Endothelial cell of umbilical vein (primary cell): ENCODE measurements at regions not wholly inside any gene's neighbourhood (a gene's known extent, or its start where the extent isn't known, plus 50 kb on each side); places are given as distances from the start of the nearest gene placed in this dataset.

ENCODE experiments used
- BruUV-seq: library from RNA; stranded (reverse); fragments of 400-500 nt; replicated peaks from 2 replicates; lab custom pipeline; 2021; lab: Mats Ljungman, UMichigan
- CTCF ChIA-PET: fragments of 300-600, 350-600 bp; sonication (Branson Sonifier 250); formaldehyde crosslinking; loops from one replicate; lab custom pipeline; 2021; ENCODE audit warnings: antibody characterized with exemption, inconsistent platforms; lab: Charles Lee
- POLR2A ChIA-PET: fragments of 300-600, 350-600 bp; sonication (Branson Sonifier 250); formaldehyde crosslinking; loops from one replicate; lab custom pipeline; 2021; ENCODE audit warnings: antibody characterized with exemption, inconsistent platforms; lab: Charles Lee
- DNase-seq: peaks from one replicate; pipeline ENCODE4 v3.0.0-alpha.2; 2011; ENCODE audit warnings: low read depth, low spot score
- FAIRE-seq: peaks from 2 replicates; lab custom pipeline; 2011; peaks lifted over from hg19 to GRCh38; lab: Jason Lieb, UNC
- H2AFZ ChIP-seq: 2 replicates; pipeline ENCODE4 v1.6.0; 2012; ENCODE audit warnings: low read depth, low read length, control low read depth, inconsistent platforms
- H3K27ac ChIP-seq: 2 replicates; pipeline ENCODE4 v1.5.1; 2011; ENCODE audit warnings: low read depth, mild to moderate bottlenecking, control low read depth, low read length, moderate library complexity; ENCODE audit not compliant: insufficient read depth
- H3K27me3 ChIP-seq, 2 experiments: 2 replicates each; pipeline versions ENCODE4 v1.6.0 to v1.6.1; 2011; ENCODE audit warnings: low read length in 2 of 2, mixed read lengths in 1 of 2; ENCODE audit not compliant: control insufficient read depth in 2 of 2, insufficient read depth in 2 of 2
- H3K36me3 ChIP-seq, 2 experiments: 2 replicates in 1 of 2; 3 replicates in 1 of 2; pipeline ENCODE4 v1.5.1; 2011; ENCODE audit warnings: low read length in 2 of 2, mild to moderate bottlenecking in 1 of 2, moderate library complexity in 1 of 2; ENCODE audit not compliant: control insufficient read depth in 2 of 2, insufficient read depth in 2 of 2; ENCODE audit errors: extremely low read depth in 1 of 2
- H3K4me1 ChIP-seq: 3 replicates; pipeline ENCODE4 v1.5.1; 2011; ENCODE audit warnings: mild to moderate bottlenecking, low read length; ENCODE audit not compliant: control insufficient read depth, insufficient read depth; ENCODE audit errors: extremely low read depth
- H3K4me2 ChIP-seq: 2 replicates; pipeline ENCODE4 v1.6.1; 2011; ENCODE audit warnings: low read length, control low read depth, mixed read lengths; ENCODE audit not compliant: insufficient read depth
- H3K4me3 ChIP-seq, 3 experiments: fragments of 200-600 bp in 1 of 3; sonication (generic), shearing (Covaris generic) in 1 of 3; replicated peaks in 1 of 3; 2 replicates each; pipeline ENCODE4 v1.5.1; 2011 to 2016; ENCODE audit warnings: control low read depth in 3 of 3, low read length in 3 of 3, mild to moderate bottlenecking in 2 of 3, inconsistent platforms in 1 of 3, low read depth in 1 of 3, moderate library complexity in 1 of 3; ENCODE audit not compliant: insufficient read depth in 1 of 3
- H3K79me2 ChIP-seq: 2 replicates; pipeline ENCODE4 v1.6.0; 2012; ENCODE audit warnings: low read length, inconsistent platforms; ENCODE audit not compliant: control insufficient read depth, insufficient read depth
- H3K9ac ChIP-seq: replicated peaks from 2 replicates; pipeline ENCODE3; 2011; ENCODE audit warnings: low read length, control low read depth; ENCODE audit not compliant: insufficient read depth; ENCODE audit errors: extremely low read depth
- H3K9me1 ChIP-seq: replicated peaks from 3 replicates; pipeline ENCODE4 v1.6.0; 2011; ENCODE audit warnings: mild to moderate bottlenecking, low read length; ENCODE audit not compliant: control insufficient read depth, insufficient read depth; ENCODE audit errors: extremely low read depth
- H3K9me3 ChIP-seq: replicated peaks from 2 replicates; pipeline ENCODE4 v1.5.1; 2012; ENCODE audit warnings: low read length, inconsistent platforms; ENCODE audit not compliant: control insufficient read depth, insufficient read depth
- H4K20me1 ChIP-seq: replicated peaks from 2 replicates; pipeline ENCODE3; 2011; ENCODE audit warnings: mild to moderate bottlenecking, low read length; ENCODE audit not compliant: control insufficient read depth, insufficient read depth; ENCODE audit errors: extremely low read depth
- CTCF ChIP-seq, 2 donors: IDR thresholded peaks; 1 replicate in 1 of 2; 2 replicates in 1 of 2; pipeline ENCODE4 v1.5.1; 2011; ENCODE audit warnings: low read length in 2 of 2, mild to moderate bottlenecking in 2 of 2, moderate library complexity in 2 of 2, control low read depth in 1 of 2, inconsistent platforms in 1 of 2, low read depth in 1 of 2; ENCODE audit not compliant: insufficient read depth in 1 of 2; ENCODE audit errors: extremely low read depth in 1 of 2
- EZH2 ChIP-seq: IDR thresholded peaks from 2 replicates; pipeline ENCODE4 v1.6.1; 2012; ENCODE audit warnings: borderline replicate concordance, low read depth, mild to moderate bottlenecking, moderate library complexity, low read length, inconsistent platforms; ENCODE audit not compliant: severe bottlenecking
- FOS ChIP-seq: IDR thresholded peaks from 2 replicates; pipeline ENCODE4 v1.6.1; 2011; ENCODE audit warnings: mild to moderate bottlenecking, low read length, moderate library complexity, borderline replicate concordance; ENCODE audit not compliant: insufficient read depth
- GATA2 ChIP-seq: IDR thresholded peaks from 2 replicates; pipeline ENCODE4 v1.7.0; 2011; ENCODE audit warnings: low read depth, mild to moderate bottlenecking, moderate library complexity, mixed read lengths, low read length; ENCODE audit not compliant: insufficient read length, insufficient read depth
- JUN ChIP-seq: IDR thresholded peaks from 2 replicates; pipeline ENCODE4 v1.6.1; 2011; ENCODE audit warnings: borderline replicate concordance, low read depth; ENCODE audit not compliant: insufficient read length, insufficient read depth
- MAX ChIP-seq: IDR thresholded peaks from 2 replicates; pipeline ENCODE4 v1.6.1; 2011; ENCODE audit not compliant: insufficient read depth, insufficient read length
- MYC ChIP-seq: IDR thresholded peaks from one replicate; pipeline ENCODE4 v1.6.1; 2011; ENCODE audit warnings: mild to moderate bottlenecking, low read depth, low read length
- POLR2A ChIP-seq: IDR thresholded peaks from 2 replicates; pipeline ENCODE4 v1.6.1; 2012; ENCODE audit warnings: low read depth, mild to moderate bottlenecking, control low read depth, low read length
- POLR2AphosphoS5 ChIP-seq: IDR thresholded peaks from 2 replicates; pipeline ENCODE4 v1.6.1; 2012; ENCODE audit warnings: low read depth, mild to moderate bottlenecking, control low read depth, low read length, moderate library complexity; ENCODE audit not compliant: insufficient read depth
- dilution Hi-C: fragments of 300-500 bp; cut with MboI; formaldehyde crosslinking; loops from one replicate; pipeline ENCODE4 v1.15.0; 2019; ENCODE audit warnings: low sequenced_read_pairs; ENCODE audit not compliant: extremely low pct_ligation_motif_present
- intact Hi-C: fragments of 100-400 bp; cut with micrococcal nuclease; formaldehyde crosslinking; loops from one replicate; pipeline ENCODE4 v1.10.0; 2022

GRCh38 chr11:15779518-15779917 is 576.8 kb downstream of the SOX6 start:
- ChIA-PET POLR2A (no interaction called here), CTCF (no interaction called here)
- Histone ChIP-seq H3K4me3 (no peak overlapping the region), H3K36me3 (no peaks in the 10 kb centered on the region), H3K9me3 (no peaks in the 10 kb centered on the region), H3K27ac (no peak overlapping the region), H3K9ac (no peak overlapping the region), H3K4me1 (no peaks in the 10 kb centered on the region), H4K20me1 (no peaks in the 10 kb centered on the region), H3K27me3 (no peaks in the 10 kb centered on the region), H3K79me2 (no peaks in the 10 kb centered on the region), H2AFZ (no peak overlapping the region), H3K4me2 (no peak overlapping the region), H3K9me1 (no peaks in the 10 kb centered on the region)
- intact Hi-C loops (no loop called here), dilution Hi-C loops (no loop called here)
- BruUV-seq: no TSS peak
- TF ChIP-seq MAX (no peak), POLR2A (no peak), JUN (no peak), MYC (no peak), FOS (no peak), GATA2 (no peak), EZH2 (no peak), POLR2AphosphoS5 (no peak), CTCF (IDR thresholded peaks at IDR 0.05; ENCODE audit: extremely low read depth in 1 of 2, insufficient read depth in 1 of 2, low read depth in 1 of 2, low read length in 2 of 2) (no peak)
- DNase-seq: no peak
- no peak for FAIRE-seq
